Dedifferentiated amniotic fluid mesenchymal stem cell (primary cell): ENCODE measurements at regions not wholly inside any gene's neighbourhood (a gene's known extent, or its start where the extent isn't known, plus 50 kb on each side); places are given as distances from the start of the nearest gene placed in this dataset.
A peak's percentile ranks its signal among the peaks of the same experiment; 100 is the strongest.

Experiments used
- DNase-seq: peaks from one replicate; pipeline ENCODE4 v3.0.0-alpha.2; 2016; ENCODE audit errors: extremely low spot score

GRCh38 chr2:8278709-8279354 lies 403.0 kb upstream of the ID2 start:
- no peak for DNase-seq

GRCh38 chr2:8279506-8279905 lies 402.4 kb upstream of the ID2 start:
- DNase-seq = no peak

GRCh38 chr2:8281234-8281633 lies 400.6 kb upstream of the ID2 start:
- DNase-seq = no peak

- DNase-seq = peak; percentile 26
Observed at GRCh38 chr2:8281950-8282857, 399.7 kb upstream of the ID2 start.

- no peak for DNase-seq
Observed at GRCh38 chr2:8282858-8283252, 399.0 kb upstream of the ID2 start.

GRCh38 chr2:8285081-8285480 lies 396.8 kb upstream of the ID2 start:
- no peak for DNase-seq

- no peak for DNase-seq
Observed at GRCh38 chr2:8285898-8286297, 396.0 kb upstream of the ID2 start.

GRCh38 chr2:8288206-8288605 lies 393.6 kb upstream of the ID2 start:
- DNase-seq = no peak

GRCh38 chr2:8289111-8289510 lies 392.7 kb upstream of the ID2 start:
- DNase-seq = no peak

- DNase-seq = no peak
Observed at GRCh38 chr2:8290771-8291352, 391.0 kb upstream of the ID2 start.

- DNase-seq = no peak
Observed at GRCh38 chr2:8296306-8296705, 385.6 kb upstream of the ID2 start.

GRCh38 chr2:8297376-8298231 lies 384.3 kb upstream of the ID2 start:
- DNase-seq = no peak

GRCh38 chr2:8298783-8299182 lies 383.1 kb upstream of the ID2 start:
- DNase-seq = no peak

- no peak for DNase-seq
Observed at GRCh38 chr2:8300216-8300615, 381.6 kb upstream of the ID2 start.

GRCh38 chr2:8300905-8301304 lies 381.0 kb upstream of the ID2 start:
- no peak for DNase-seq

GRCh38 chr2:8303322-8303832 lies 378.5 kb upstream of the ID2 start:
- no peak for DNase-seq

- no peak for DNase-seq
Observed at GRCh38 chr2:8304821-8305766, 376.8 kb upstream of the ID2 start.

- peak; percentile 31 for DNase-seq
Observed at GRCh38 chr2:8306530-8307351, 375.1 kb upstream of the ID2 start.

- no peak for DNase-seq
Observed at GRCh38 chr2:8307606-8308180, 374.2 kb upstream of the ID2 start.
